H1 (cell line): ENCODE measurements at regions not wholly inside any gene's neighbourhood (a gene's known extent, or its start where the extent isn't known, plus 50 kb on each side); places are given as distances from the start of the nearest gene placed in this dataset.

Experiments used
- CTCF ChIA-PET: fragments of 300-600 bp; sonication (Branson Sonifier 250); formaldehyde crosslinking; loops from one replicate; lab custom pipeline; 2021; ENCODE audit not compliant: partially characterized antibody; lab: Charles Lee
- POLR2A ChIA-PET: fragments of 300-600 bp; sonication (Branson Sonifier 250); formaldehyde crosslinking; loops from one replicate; lab custom pipeline; 2021; ENCODE audit warnings: inconsistent platforms; ENCODE audit not compliant: partially characterized antibody; lab: Charles Lee
- DNase-seq, 2 experiments: peaks; one replicate each; pipeline versions ENCODE4 v3.0.0 to v3.0.0-alpha.2; 2010 to 2022; ENCODE audit warnings: low spot score in 2 of 2, low read depth in 1 of 2, mixed read lengths in 1 of 2
- FAIRE-seq: peaks from 2 replicates; lab custom pipeline; 2011; peaks lifted over from hg19 to GRCh38; lab: Jason Lieb, UNC
- H2AFZ ChIP-seq: 2 replicates; pipeline ENCODE4 v1.8.1; 2012; ENCODE audit warnings: low read length, inconsistent platforms
- H2AK5ac ChIP-seq: 2 replicates; pipeline ENCODE4 v1.6.1; 2013; ENCODE audit warnings: low read depth, low read length
- H2BK120ac ChIP-seq: replicated peaks from 2 replicates; pipeline ENCODE3; 2013; ENCODE audit warnings: low read depth, low read length, inconsistent platforms
- H2BK12ac ChIP-seq: 2 replicates; pipeline ENCODE4 v1.6.1; 2013; ENCODE audit warnings: low read depth, low read length
- H2BK15ac ChIP-seq: 2 replicates; pipeline ENCODE4 v1.6.1; 2013; ENCODE audit warnings: low read length
- H2BK20ac ChIP-seq: 2 replicates; pipeline ENCODE4 v1.6.1; 2013; ENCODE audit warnings: low read length
- H2BK5ac ChIP-seq: 2 replicates; pipeline ENCODE4 v1.6.1; 2013; ENCODE audit warnings: low read depth, low read length
- H3K14ac ChIP-seq: 2 replicates; pipeline ENCODE4 v1.6.1; 2013; ENCODE audit warnings: inconsistent platforms; ENCODE audit not compliant: insufficient read length
- H3K18ac ChIP-seq: 2 replicates; pipeline ENCODE4 v1.6.1; 2013; ENCODE audit warnings: low read length; ENCODE audit errors: extremely low read depth
- H3K23ac ChIP-seq: 2 replicates; pipeline ENCODE4 v1.6.1; 2013; ENCODE audit warnings: inconsistent platforms; ENCODE audit not compliant: insufficient read length
- H3K23me2 ChIP-seq: 2 replicates; pipeline ENCODE4 v1.6.1; 2013; ENCODE audit warnings: low read depth, low read length
- H3K27ac ChIP-seq: 2 replicates; pipeline ENCODE4 v1.6.1; 2011; ENCODE audit warnings: low read depth, low read length, inconsistent platforms
- H3K27me3 ChIP-seq, 4 experiments: replicated peaks in 1 of 4; 1 replicate in 1 of 4; 2 replicates in 3 of 4; pipeline versions ENCODE4 v1.6.1 to v1.8.1; 2011 to 2013; ENCODE audit warnings: low read length in 3 of 4, mild to moderate bottlenecking in 3 of 4, inconsistent platforms in 2 of 4, mixed read lengths in 2 of 4, moderate library complexity in 1 of 4; ENCODE audit not compliant: control insufficient read depth in 3 of 4, insufficient read depth in 3 of 4; ENCODE audit errors: extremely low read depth in 1 of 4
- H3K36me3 ChIP-seq, 4 experiments: 2 replicates each; pipeline versions ENCODE4 v1.6.1 to v1.8.1; 2011 to 2013; ENCODE audit warnings: mild to moderate bottlenecking in 4 of 4, low read length in 3 of 4, moderate library complexity in 2 of 4, control low read depth in 1 of 4, inconsistent platforms in 1 of 4; ENCODE audit not compliant: insufficient read depth in 4 of 4, control insufficient read depth in 2 of 4
- H3K4ac ChIP-seq: replicated peaks from 2 replicates; pipeline ENCODE3; 2013; ENCODE audit warnings: low read length, low read depth, mixed read lengths, inconsistent platforms; ENCODE audit not compliant: insufficient read length
- H3K4me1 ChIP-seq, 4 experiments: replicated peaks in 1 of 4; 1 replicate in 1 of 4; 2 replicates in 3 of 4; pipeline versions ENCODE4 v1.6.1 to v1.8.1; 2011 to 2013; ENCODE audit warnings: low read length in 3 of 4, inconsistent platforms in 2 of 4, mixed read lengths in 1 of 4; ENCODE audit not compliant: insufficient read depth in 4 of 4, control insufficient read depth in 3 of 4
- H3K4me2 ChIP-seq, 2 experiments: 2 replicates each; pipeline versions ENCODE4 v1.6.1 to v1.8.1; 2011 to 2013; ENCODE audit warnings: low read depth in 2 of 2, low read length in 2 of 2, control low read depth in 1 of 2, inconsistent platforms in 1 of 2, mild to moderate bottlenecking in 1 of 2; ENCODE audit not compliant: insufficient read depth in 1 of 2
- H3K4me3 ChIP-seq, 4 experiments: fragments of 200-600, 300-600 bp in 1 of 4; sonication (generic), shearing (Covaris generic), sonication (Bioruptor Twin) in 1 of 4; 2 replicates each; pipeline versions ENCODE4 v1.5.1 to v1.8.1; 2011 to 2016; ENCODE audit warnings: low read length in 4 of 4, low read depth in 3 of 4, control low read depth in 2 of 4, inconsistent platforms in 2 of 4, mild to moderate bottlenecking in 2 of 4, mixed read lengths in 1 of 4, moderate library complexity in 1 of 4; ENCODE audit not compliant: insufficient read depth in 2 of 4; ENCODE audit errors: extremely low read depth in 1 of 4
- H3K56ac ChIP-seq: replicated peaks from 2 replicates; pipeline ENCODE3; 2013; ENCODE audit warnings: low read depth, mild to moderate bottlenecking, mixed read lengths, low read length, inconsistent platforms; ENCODE audit not compliant: insufficient read length
- H3K79me1 ChIP-seq: 2 replicates; pipeline ENCODE4 v1.6.1; 2013; ENCODE audit warnings: low read depth, low read length, control low read depth
- H3K79me2 ChIP-seq, 2 experiments: 2 replicates each; pipeline versions ENCODE4 v1.6.1 to v1.8.1; 2012 to 2013; ENCODE audit warnings: low read length in 2 of 2, mild to moderate bottlenecking in 2 of 2, inconsistent platforms in 1 of 2; ENCODE audit not compliant: insufficient read depth in 2 of 2, control insufficient read depth in 1 of 2
- H3K9ac ChIP-seq, 4 experiments: replicated peaks in 1 of 4; 1 replicate in 1 of 4; 2 replicates in 3 of 4; pipeline versions ENCODE4 v1.6.1 to v1.8.1; 2011 to 2013; ENCODE audit warnings: low read depth in 3 of 4, low read length in 3 of 4, control low read depth in 2 of 4, mild to moderate bottlenecking in 2 of 4, moderate library complexity in 2 of 4, inconsistent platforms in 1 of 4; ENCODE audit errors: extremely low read depth in 1 of 4
- H3K9me3 ChIP-seq, 2 experiments: 2 replicates each; pipeline versions ENCODE4 v1.6.1 to v1.8.1; 2012 to 2013; ENCODE audit warnings: mild to moderate bottlenecking in 2 of 2, moderate library complexity in 2 of 2, control low read depth in 1 of 2, inconsistent platforms in 1 of 2, low read depth in 1 of 2, low read length in 1 of 2, mixed read lengths in 1 of 2; ENCODE audit not compliant: insufficient read depth in 2 of 2
- H4K20me1 ChIP-seq, 2 experiments: replicated peaks in 1 of 2; 2 replicates each; pipeline versions ENCODE3 to v1.8.1; 2011 to 2013; ENCODE audit warnings: inconsistent platforms in 2 of 2, low read length in 2 of 2, mild to moderate bottlenecking in 1 of 2; ENCODE audit not compliant: insufficient read depth in 2 of 2, control insufficient read depth in 1 of 2
- H4K5ac ChIP-seq: 2 replicates; pipeline ENCODE4 v1.6.1; 2013; ENCODE audit warnings: low read length, low read depth, mixed read lengths, inconsistent platforms; ENCODE audit not compliant: insufficient read length
- H4K8ac ChIP-seq: 2 replicates; pipeline ENCODE4 v1.8.0; 2013; ENCODE audit warnings: mild to moderate bottlenecking, moderate library complexity, low read length, inconsistent platforms; ENCODE audit not compliant: insufficient read depth; ENCODE audit errors: extremely low read depth
- H4K91ac ChIP-seq: replicated peaks from 2 replicates; pipeline ENCODE3; 2013; ENCODE audit warnings: low read length, mixed read lengths, inconsistent platforms; ENCODE audit not compliant: insufficient read length
- BCL11A ChIP-seq, 2 experiments: IDR thresholded peaks; one replicate each; pipeline ENCODE4 v1.6.1; 2011; ENCODE audit warnings: low read depth in 2 of 2, low read length in 2 of 2, mild to moderate bottlenecking in 2 of 2
- CEBPB ChIP-seq: IDR thresholded peaks from 2 replicates; pipeline ENCODE4 v1.6.1; 2012; ENCODE audit warnings: low read depth, low read length
- CREB1 ChIP-seq: IDR thresholded peaks from 2 replicates; pipeline ENCODE4 v1.6.1; 2012; ENCODE audit warnings: inconsistent platforms
- MAFK ChIP-seq: IDR thresholded peaks from 2 replicates; pipeline ENCODE4 v1.6.1; 2012; ENCODE audit warnings: low read depth, mild to moderate bottlenecking, improper control_type of control experiment, low read length
- PHF8 ChIP-seq: fragments of 200-600 bp; sonication (generic); conservative IDR thresholded peaks from 2 replicates; pipeline ENCODE4 v1.7.1; 2012; ENCODE audit warnings: low read depth, mild to moderate bottlenecking, inconsistent platforms, low read length, moderate library complexity
- RBBP5 ChIP-seq: IDR thresholded peaks from 2 replicates; pipeline ENCODE4 v1.7.1; 2012; ENCODE audit warnings: low read depth, mild to moderate bottlenecking, inconsistent platforms, low read length, moderate library complexity, borderline replicate concordance
- SIX5 ChIP-seq: IDR thresholded peaks from 2 replicates; pipeline ENCODE4 v1.6.1; 2011; ENCODE audit warnings: mild to moderate bottlenecking, low read depth, low read length
- TBP ChIP-seq: IDR thresholded peaks from 2 replicates; pipeline ENCODE4 v1.6.1; 2011; ENCODE audit warnings: low read depth, low read length, improper control_type of control experiment
- ZNF274 ChIP-seq: IDR thresholded peaks from 2 replicates; pipeline ENCODE4 v1.7.0; 2012; ENCODE audit warnings: low read length, borderline replicate concordance; ENCODE audit errors: extremely low read depth
- WGBS, 2 experiments: shearing (Covaris generic) in 1 of 2; methylation state at CpG; one replicate each; pipeline versions ENCODE4 v1.1.6 to v1.1.7; 2013 to 2015; ENCODE audit warnings: low lambda C conversion rate in 2 of 2, mixed read lengths in 2 of 2, inconsistent platforms in 1 of 2, low coverage in 1 of 2, missing lambda C conversion rate in 1 of 2; ENCODE audit not compliant: insufficient replicate concordance in 2 of 2, insufficient coverage in 1 of 2, insufficient read length in 1 of 2; ENCODE audit errors: extremely low coverage in 1 of 2, missing lambda C conversion rate in 1 of 2; 5-methylcytosine and 5-hydroxymethylcytosine counted together

GRCh38 chr14:28243600-28243999 lies 523.0 kb upstream of the FOXG1 start:
- FAIRE-seq, result no peak

More at GRCh38 chr14:28243600-28243999, 523.0 kb upstream of the FOXG1 start:
- H2AK5ac ChIP-seq, result no peak overlapping the region
- no peak overlapping the region for H3K4me2 ChIP-seq
- no peak overlapping the region for H2BK12ac ChIP-seq
- H3K4me1 ChIP-seq, result 0 out of 7 replicates have a peak, but pooled peaks cover 0 to 2% (median 0%) of the 10 kb centered on the region in 4 experiments
- H2BK15ac ChIP-seq, result no peak overlapping the region
- H2BK120ac ChIP-seq, result no peak overlapping the region
- no peaks in the 10 kb centered on the region for H3K79me2 ChIP-seq
- H3K56ac ChIP-seq, result no peak overlapping the region
- H3K9ac ChIP-seq, result no peak overlapping the region
- no peaks in the 10 kb centered on the region for H3K36me3 ChIP-seq
- no peak overlapping the region for H4K5ac ChIP-seq
- H3K14ac ChIP-seq, result no peak overlapping the region
- no peak overlapping the region for H2AFZ ChIP-seq
- no peaks in the 10 kb centered on the region for H3K79me1 ChIP-seq
- no peak overlapping the region for H3K4me3 ChIP-seq
- no peak overlapping the region for H3K27ac ChIP-seq
- DNase-seq, result no peak
- no peak overlapping the region for H3K4ac ChIP-seq
- POLR2A ChIA-PET, result no interaction called here
- no peak overlapping the region for H4K91ac ChIP-seq
- CTCF ChIA-PET, result interaction anchor here (0.8 to 1.0 kb wide), 2 partner anchors 9 to 100 kb away, joined by 3 read pairs; no protein-coding TSS in a partner anchor
- no peaks in the 10 kb centered on the region for H3K27me3 ChIP-seq
- H4K20me1 ChIP-seq, result no peaks in the 10 kb centered on the region
- TF ChIP-seq PHF8 (no peak), ZNF274 (no peak), MAFK (no peak), BCL11A (IDR thresholded peaks at IDR 0.05; ENCODE audit: low read depth in 2 of 2, low read length in 2 of 2) (no peak), CEBPB (no peak), SIX5 (no peak), CREB1 (no peak), TBP (no peak), RBBP5 (no peak)
- H2BK20ac ChIP-seq, result no peak overlapping the region
- H4K8ac ChIP-seq, result no peak overlapping the region
- peaks cover 0 to 3% of the 10 kb centered on the region in 2 experiments; a peak in 1 of 4 replicates for H3K9me3 ChIP-seq
- no peak overlapping the region for H2BK5ac ChIP-seq
- H3K23me2 ChIP-seq, result no peaks in the 10 kb centered on the region
- WGBS, 2 experiments, result 91% methylated on average over 3 of the region's 3 CpGs; no CpG with 5 or more reads in 1 of the 2 experiments
- H3K18ac ChIP-seq, result no peak overlapping the region
- no peak overlapping the region for H3K23ac ChIP-seq
